Endothelial cell (in vitro differentiated cells): ENCODE measurements at regions not wholly inside any gene's neighbourhood (a gene's known extent, or its start where the extent isn't known, plus 50 kb on each side); places are given as distances from the start of the nearest gene placed in this dataset.

ENCODE experiments used
- DNase-seq: peaks from one replicate; pipeline ENCODE4 v3.0.0; 2021; ENCODE audit warnings: low spot score
- H3K27ac Mint-ChIP-seq: one replicate; pipeline ENCODE4 v1.8.0; 2021; ENCODE audit warnings: mixed read lengths, inconsistent platforms; ENCODE audit not compliant: unreplicated experiment
- H3K27me3 Mint-ChIP-seq: one replicate; pipeline ENCODE4 v1.8.0; 2021; ENCODE audit warnings: mild to moderate bottlenecking, moderate library complexity, mixed read lengths, inconsistent platforms; ENCODE audit not compliant: unreplicated experiment
- H3K36me3 Mint-ChIP-seq: one replicate; pipeline ENCODE4 v1.8.0; 2021; ENCODE audit warnings: mild to moderate bottlenecking, low read depth, mixed read lengths, inconsistent platforms; ENCODE audit not compliant: unreplicated experiment
- H3K4me1 Mint-ChIP-seq: one replicate; pipeline ENCODE4 v1.8.0; 2021; ENCODE audit warnings: mild to moderate bottlenecking, mixed read lengths, inconsistent platforms; ENCODE audit not compliant: unreplicated experiment
- H3K4me3 Mint-ChIP-seq: one replicate; pipeline ENCODE4 v1.8.0; 2021; ENCODE audit warnings: mild to moderate bottlenecking, mixed read lengths, inconsistent platforms; ENCODE audit not compliant: unreplicated experiment
- H3K9me3 Mint-ChIP-seq: one replicate; pipeline ENCODE4 v1.8.0; 2021; ENCODE audit warnings: mixed read lengths, inconsistent platforms; ENCODE audit not compliant: unreplicated experiment
- TF ChIP-seq, protein P1 (sequence below): fragments of 200-600 bp; sonication (generic); IDR thresholded peaks from one replicate; pipeline ENCODE4 v1.5.0; 2021; ENCODE audit warnings: antibody characterized with exemption; ENCODE audit not compliant: unreplicated experiment

DNA sequence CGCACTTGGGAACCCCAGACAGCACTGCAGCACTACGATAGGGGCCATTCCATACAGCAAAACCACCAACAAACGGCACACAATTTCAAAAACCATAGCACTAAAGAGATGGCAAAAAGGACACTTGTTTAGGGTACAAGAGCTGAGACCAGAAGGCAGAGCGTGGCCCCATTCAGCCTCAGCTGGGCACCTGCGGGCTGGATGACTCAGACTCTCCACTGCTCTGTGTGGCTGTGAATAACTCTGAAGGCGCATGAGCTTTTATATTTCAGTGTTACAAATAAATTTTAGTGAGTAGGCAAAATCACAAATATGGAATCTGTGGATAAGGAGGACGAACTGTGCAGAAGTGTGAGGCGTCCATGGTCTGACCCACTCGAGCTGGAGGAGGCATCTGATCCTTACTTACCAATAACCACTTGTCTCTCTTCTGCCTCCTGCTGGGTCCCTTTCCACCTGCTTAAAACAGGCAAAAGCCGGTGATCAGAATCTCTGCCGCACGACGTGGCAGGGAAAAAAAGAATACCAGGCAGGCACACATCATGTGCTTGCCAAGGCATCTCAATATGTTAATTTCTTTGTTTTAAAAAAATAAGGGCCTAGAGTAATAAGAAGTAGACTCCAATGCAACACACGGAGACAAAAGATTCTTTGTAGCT lies 325.7 kb downstream of the SHANK2 start:
- H3K9me3 Mint-ChIP-seq: peaks cover 5% of the 10 kb centered on the region
- peaks cover 5% of the 10 kb centered on the region for H3K4me1 Mint-ChIP-seq
- H3K27ac Mint-ChIP-seq: no peak overlapping the region
- peaks cover 3% of the 10 kb centered on the region for H3K36me3 Mint-ChIP-seq
- peak overlapping the region; percentile 61 for H3K4me3 Mint-ChIP-seq
- no peaks in the 10 kb centered on the region for H3K27me3 Mint-ChIP-seq
- no peak for DNase-seq
- TF ChIP-seq, protein P1, sequence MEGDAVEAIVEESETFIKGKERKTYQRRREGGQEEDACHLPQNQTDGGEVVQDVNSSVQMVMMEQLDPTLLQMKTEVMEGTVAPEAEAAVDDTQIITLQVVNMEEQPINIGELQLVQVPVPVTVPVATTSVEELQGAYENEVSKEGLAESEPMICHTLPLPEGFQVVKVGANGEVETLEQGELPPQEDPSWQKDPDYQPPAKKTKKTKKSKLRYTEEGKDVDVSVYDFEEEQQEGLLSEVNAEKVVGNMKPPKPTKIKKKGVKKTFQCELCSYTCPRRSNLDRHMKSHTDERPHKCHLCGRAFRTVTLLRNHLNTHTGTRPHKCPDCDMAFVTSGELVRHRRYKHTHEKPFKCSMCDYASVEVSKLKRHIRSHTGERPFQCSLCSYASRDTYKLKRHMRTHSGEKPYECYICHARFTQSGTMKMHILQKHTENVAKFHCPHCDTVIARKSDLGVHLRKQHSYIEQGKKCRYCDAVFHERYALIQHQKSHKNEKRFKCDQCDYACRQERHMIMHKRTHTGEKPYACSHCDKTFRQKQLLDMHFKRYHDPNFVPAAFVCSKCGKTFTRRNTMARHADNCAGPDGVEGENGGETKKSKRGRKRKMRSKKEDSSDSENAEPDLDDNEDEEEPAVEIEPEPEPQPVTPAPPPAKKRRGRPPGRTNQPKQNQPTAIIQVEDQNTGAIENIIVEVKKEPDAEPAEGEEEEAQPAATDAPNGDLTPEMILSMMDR: no peak

DNA sequence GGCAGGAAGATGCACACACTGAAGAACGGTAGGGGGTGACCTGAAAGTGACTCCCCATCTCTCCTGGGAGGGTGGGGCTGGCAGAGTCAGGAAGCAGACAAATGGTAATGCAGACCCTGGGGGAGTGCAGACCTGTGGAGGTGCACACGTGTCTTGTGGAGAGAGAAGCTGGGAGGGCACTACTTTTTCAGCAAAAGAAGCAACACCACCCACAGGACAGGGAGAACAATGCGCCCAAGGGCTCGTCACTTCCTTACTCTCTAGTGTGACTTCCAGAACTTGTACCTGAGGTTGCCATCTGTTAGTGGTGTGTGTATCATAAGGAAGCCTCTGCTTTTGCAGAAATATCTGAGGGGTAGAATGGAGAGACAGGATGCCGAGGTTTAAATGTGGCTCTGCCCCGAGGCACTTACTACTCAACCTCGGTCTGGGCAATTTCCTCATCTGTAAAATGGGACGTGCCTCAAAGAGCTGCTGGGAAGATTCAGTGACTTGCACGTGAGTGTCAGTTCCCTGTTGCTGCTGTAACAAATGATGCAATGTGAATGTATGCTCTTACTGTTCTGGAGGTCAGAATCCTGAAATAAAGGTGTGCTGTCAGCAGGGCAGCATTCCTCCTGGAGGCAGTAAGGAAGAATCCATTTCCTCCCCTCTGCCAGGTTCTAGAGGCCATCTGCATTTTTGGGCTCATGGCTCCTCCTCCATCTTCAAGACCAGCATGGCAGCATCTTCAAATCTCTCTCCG lies 323.4 kb downstream of the SHANK2 start:
- no peak overlapping the region for H3K4me3 Mint-ChIP-seq
- no peaks in the 10 kb centered on the region for H3K27me3 Mint-ChIP-seq
- H3K27ac Mint-ChIP-seq: no peak overlapping the region
- no peaks in the 10 kb centered on the region for H3K9me3 Mint-ChIP-seq
- no peaks in the 10 kb centered on the region for H3K36me3 Mint-ChIP-seq
- H3K4me1 Mint-ChIP-seq: peaks cover 5% of the 10 kb centered on the region
- TF ChIP-seq, protein P1: no peak
- DNase-seq: no peak

DNA sequence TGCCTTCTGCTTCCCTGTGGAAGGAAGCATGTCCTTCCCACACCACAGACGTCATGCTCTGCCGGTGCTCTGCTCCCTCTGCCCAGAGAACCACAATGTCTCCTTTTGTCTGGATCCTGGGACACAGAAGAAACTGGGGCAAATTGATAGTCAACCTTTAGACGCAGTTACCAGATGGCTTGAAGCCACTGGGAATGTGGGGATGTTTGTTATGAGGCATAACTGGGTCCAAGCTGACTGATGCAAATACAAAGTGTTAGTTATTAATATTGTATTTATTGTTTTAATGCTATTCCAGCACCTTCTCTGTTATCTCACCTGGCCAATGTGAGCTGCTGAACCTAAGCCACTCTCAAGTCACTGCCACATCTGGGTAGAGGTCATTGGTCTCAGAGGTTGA lies 322.2 kb downstream of the SHANK2 start:
- Mint-ChIP-seq H3K9me3 (no peaks in the 10 kb centered on the region), H3K27me3 (no peaks in the 10 kb centered on the region), H3K4me3 (no peak overlapping the region), H3K4me1 (peaks cover 5% of the 10 kb centered on the region), H3K36me3 (no peaks in the 10 kb centered on the region), H3K27ac (no peak overlapping the region)
- no peak for DNase-seq
- TF ChIP-seq, protein P1: no peak

DNA sequence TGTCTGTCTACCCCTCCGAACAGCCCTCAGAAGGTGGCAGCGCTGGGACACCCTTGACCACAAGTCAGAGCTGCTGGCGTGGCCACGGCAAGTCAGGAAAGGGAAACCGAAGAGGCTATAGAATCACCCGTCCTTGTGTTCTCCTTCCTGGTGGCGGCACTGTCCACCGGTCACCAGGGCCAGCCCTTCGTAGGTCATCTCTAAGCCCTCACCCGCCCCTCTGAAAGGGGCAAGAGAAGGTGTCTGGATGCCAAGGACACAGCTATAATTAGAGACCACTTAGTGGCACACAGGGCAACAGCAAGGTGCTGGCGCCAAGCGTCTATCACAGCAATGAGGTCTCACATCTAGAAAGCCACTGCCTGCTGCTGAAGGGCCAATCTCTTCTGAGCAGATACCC lies 320.9 kb downstream of the SHANK2 start:
- no peaks in the 10 kb centered on the region for H3K36me3 Mint-ChIP-seq

More for the DNA sequence above, 320.9 kb downstream of the SHANK2 start:
- Mint-ChIP-seq H3K27ac (no peak overlapping the region), H3K4me3 (no peak overlapping the region), H3K27me3 (no peaks in the 10 kb centered on the region), H3K4me1 (peaks cover 5% of the 10 kb centered on the region), H3K9me3 (no peaks in the 10 kb centered on the region)
- TF ChIP-seq, protein P1: no peak
- no peak for DNase-seq
